WTC11 (cell line): ENCODE measurements at regions not wholly inside any gene's neighbourhood (a gene's known extent, or its start where the extent isn't known, plus 50 kb on each side); places are given as distances from the start of the nearest gene placed in this dataset.

Experiments
- CTCF ChIP-seq: fragments of 200-600 bp; IDR thresholded peaks from 2 replicates; pipeline ENCODE4 v1.8.0; 2022; ENCODE audit warnings: antibody characterized with exemption
- IRF2 ChIP-seq: sonication (generic); formaldehyde crosslinking; IDR thresholded peaks from 2 replicates; pipeline ENCODE4 v1.8.0; 2022; ENCODE audit warnings: low read depth, missing genetic modification reagents, borderline replicate concordance

GRCh38 chr13:103812971-103813370, 746.8 kb upstream of the SLC10A2 start:
- TF ChIP-seq CTCF, result no peak
- TF ChIP-seq IRF2 (CRISPR knock-in tag), result no peak
